ENCODE measurements at regions not wholly inside any gene's neighbourhood (a gene's known extent, or its start where the extent isn't known, plus 50 kb on each side); places are given as distances from the start of the nearest gene placed in this dataset.
"Not testable (repeated sequence)": the region's sequence is repeated elsewhere in the genome, so short reads cannot be mapped to it uniquely, and the experiment has no call there.

GRCh38 chr5:98321361-98321760, 452.1 kb upstream of the RGMB start:
- Histone ChIP-seq H3K27me3 (ENCODE audit: control insufficient read depth, insufficient read depth, low read length) (no peaks in the 10 kb centered on the region), H3K9me3 (replicated peaks; ENCODE audit: low read length) (no peaks in the 10 kb centered on the region), H3K4me3 (ENCODE audit: low read length) (no peak overlapping the region), H3K9ac (ENCODE audit: low read depth, low read length) (no peak overlapping the region), H3K4me2 (ENCODE audit: low read length) (no peak overlapping the region), H3K4me1 (ENCODE audit: control insufficient read depth, insufficient read depth, low read length) (no peaks in the 10 kb centered on the region), H3K36me3 (ENCODE audit: insufficient read depth, low read length) (no peaks in the 10 kb centered on the region)

DNA sequence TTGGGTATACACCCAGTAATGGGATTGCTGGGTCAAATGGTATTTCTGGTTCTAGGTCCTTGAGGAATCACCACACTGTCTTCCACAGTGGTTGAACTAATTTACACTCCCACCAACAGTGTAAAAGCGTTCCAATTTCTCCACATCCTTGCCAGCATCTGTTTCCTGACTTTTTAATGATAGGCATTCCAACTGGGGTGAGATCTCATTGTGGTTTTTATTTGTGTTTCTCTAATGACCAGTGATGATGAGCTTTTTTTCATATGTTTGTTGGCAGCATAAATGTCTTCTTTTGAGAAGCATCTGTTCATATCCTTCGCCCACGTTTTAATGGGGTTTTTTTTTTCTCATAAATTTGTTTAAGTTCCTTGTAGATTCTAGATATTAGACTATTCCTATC, 448.3 kb upstream of the RGMB start:
- H3K4me1 ChIP-seq (ENCODE audit: control insufficient read depth, insufficient read depth, low read length); H3K36me3 ChIP-seq (ENCODE audit: insufficient read depth, low read length); H3K4me3 ChIP-seq (ENCODE audit: low read length); H3K4me2 ChIP-seq (ENCODE audit: low read length); H3K27me3 ChIP-seq (ENCODE audit: control insufficient read depth, insufficient read depth, low read length); H3K9ac ChIP-seq (ENCODE audit: low read depth, low read length); H3K9me3 ChIP-seq (replicated peaks; ENCODE audit: low read length): not testable (repeated sequence)

DNA sequence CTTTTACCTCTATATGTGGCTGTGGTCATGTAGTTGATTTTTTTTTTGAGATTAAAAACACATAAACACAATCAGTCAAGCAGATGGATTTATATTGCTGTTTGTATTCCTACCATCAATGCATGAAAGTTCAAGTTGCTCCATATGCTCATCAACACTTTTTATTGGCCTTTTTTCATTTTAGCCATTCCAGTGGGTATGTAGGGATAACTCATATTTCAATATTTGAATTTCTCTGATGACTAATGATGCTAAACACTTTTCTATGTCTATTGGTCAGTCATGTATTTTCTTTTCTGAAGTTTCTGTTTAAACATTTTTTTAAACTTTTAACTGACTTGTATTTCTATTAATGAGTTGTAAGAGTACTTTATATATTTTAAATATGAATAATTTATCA, 445.4 kb upstream of the RGMB start:
- H3K9me3 ChIP-seq (replicated peaks; ENCODE audit: low read length): no peaks in the 10 kb centered on the region

GRCh38 chr5:98330871-98331270, 442.6 kb upstream of the RGMB start:
- Histone ChIP-seq H3K9ac (ENCODE audit: low read depth, low read length) (no peak overlapping the region), H3K4me2 (ENCODE audit: low read length) (no peak overlapping the region), H3K4me1 (ENCODE audit: control insufficient read depth, insufficient read depth, low read length) (no peaks in the 10 kb centered on the region), H3K9me3 (replicated peaks; ENCODE audit: low read length) (no peaks in the 10 kb centered on the region), H3K27me3 (ENCODE audit: control insufficient read depth, insufficient read depth, low read length) (no peaks in the 10 kb centered on the region), H3K4me3 (ENCODE audit: low read length) (no peak overlapping the region), H3K36me3 (ENCODE audit: insufficient read depth, low read length) (no peaks in the 10 kb centered on the region)

More for the DNA sequence above, 445.4 kb upstream of the RGMB start:
- Histone ChIP-seq H3K4me3 (ENCODE audit: low read length) (no peak overlapping the region), H3K9ac (ENCODE audit: low read depth, low read length) (no peak overlapping the region), H3K27me3 (ENCODE audit: control insufficient read depth, insufficient read depth, low read length) (no peaks in the 10 kb centered on the region), H3K4me2 (ENCODE audit: low read length) (no peak overlapping the region), H3K4me1 (ENCODE audit: control insufficient read depth, insufficient read depth, low read length) (no peaks in the 10 kb centered on the region), H3K36me3 (ENCODE audit: insufficient read depth, low read length) (no peaks in the 10 kb centered on the region)

- Histone ChIP-seq H3K27me3 (ENCODE audit: control insufficient read depth, insufficient read depth, low read length) (no peaks in the 10 kb centered on the region), H3K4me2 (ENCODE audit: low read length) (no peak overlapping the region), H3K4me1 (ENCODE audit: control insufficient read depth, insufficient read depth, low read length) (no peaks in the 10 kb centered on the region), H3K4me3 (ENCODE audit: low read length) (no peak overlapping the region), H3K36me3 (ENCODE audit: insufficient read depth, low read length) (no peaks in the 10 kb centered on the region), H3K9me3 (replicated peaks; ENCODE audit: low read length) (no peaks in the 10 kb centered on the region), H3K9ac (ENCODE audit: low read depth, low read length) (no peak overlapping the region)
These were observed 439.5 kb upstream of the RGMB start for GRCh38 chr5:98333921-98334320.

GRCh38 chr5:98334946-98335345, 438.5 kb upstream of the RGMB start:
- no peak overlapping the region for H3K9ac ChIP-seq (ENCODE audit: low read depth, low read length)
- no peaks in the 10 kb centered on the region for H3K36me3 ChIP-seq (ENCODE audit: insufficient read depth, low read length)
- no peak overlapping the region for H3K4me2 ChIP-seq (ENCODE audit: low read length)
- H3K4me1 ChIP-seq (ENCODE audit: control insufficient read depth, insufficient read depth, low read length): no peaks in the 10 kb centered on the region
- no peaks in the 10 kb centered on the region for H3K27me3 ChIP-seq (ENCODE audit: control insufficient read depth, insufficient read depth, low read length)
- no peaks in the 10 kb centered on the region for H3K9me3 ChIP-seq (replicated peaks; ENCODE audit: low read length)
- no peak overlapping the region for H3K4me3 ChIP-seq (ENCODE audit: low read length)

DNA sequence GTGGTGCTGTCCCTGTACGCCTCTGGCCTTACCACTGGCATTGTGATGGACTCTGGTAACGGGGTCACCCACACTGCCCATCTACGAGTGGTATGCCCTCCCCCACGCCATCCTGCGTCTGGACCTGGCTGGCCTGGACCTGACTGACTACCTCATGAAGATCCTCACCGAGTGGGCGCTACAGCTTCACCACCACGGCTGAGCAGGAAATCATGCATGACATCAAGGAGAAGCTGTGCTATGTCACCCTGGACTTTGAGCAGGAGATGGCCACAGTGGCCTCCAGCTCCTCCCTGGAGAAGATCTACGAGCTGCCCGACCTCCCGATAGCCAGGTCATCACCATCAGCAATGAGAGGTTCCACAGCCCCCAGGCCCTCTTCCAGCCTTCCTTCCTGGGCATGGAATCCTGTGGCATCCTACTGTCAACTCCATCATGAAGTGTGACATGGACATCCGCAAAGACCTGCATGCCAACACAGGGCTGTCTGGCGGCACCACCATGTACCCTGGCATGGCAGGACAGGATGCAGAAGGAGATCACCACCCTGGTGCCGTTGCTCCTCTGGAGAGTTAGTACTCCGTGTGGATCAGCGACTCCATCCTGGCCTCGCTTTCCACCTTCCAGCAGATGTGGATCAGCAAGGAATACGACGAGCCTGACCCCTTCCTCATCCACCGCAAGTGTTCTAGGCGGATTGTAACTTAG, 434.2 kb upstream of the RGMB start:
- no peak overlapping the region for H3K4me3 ChIP-seq (ENCODE audit: low read length)
- no peaks in the 10 kb centered on the region for H3K36me3 ChIP-seq (ENCODE audit: insufficient read depth, low read length)
- peaks cover 19% of the 10 kb centered on the region for H3K4me1 ChIP-seq (ENCODE audit: control insufficient read depth, insufficient read depth, low read length)
- no peaks in the 10 kb centered on the region for H3K27me3 ChIP-seq (ENCODE audit: control insufficient read depth, insufficient read depth, low read length)
- H3K9me3 ChIP-seq (replicated peaks; ENCODE audit: low read length): no peaks in the 10 kb centered on the region
- H3K9ac ChIP-seq (ENCODE audit: low read depth, low read length): no peak overlapping the region
- no peak overlapping the region for H3K4me2 ChIP-seq (ENCODE audit: low read length)

DNA sequence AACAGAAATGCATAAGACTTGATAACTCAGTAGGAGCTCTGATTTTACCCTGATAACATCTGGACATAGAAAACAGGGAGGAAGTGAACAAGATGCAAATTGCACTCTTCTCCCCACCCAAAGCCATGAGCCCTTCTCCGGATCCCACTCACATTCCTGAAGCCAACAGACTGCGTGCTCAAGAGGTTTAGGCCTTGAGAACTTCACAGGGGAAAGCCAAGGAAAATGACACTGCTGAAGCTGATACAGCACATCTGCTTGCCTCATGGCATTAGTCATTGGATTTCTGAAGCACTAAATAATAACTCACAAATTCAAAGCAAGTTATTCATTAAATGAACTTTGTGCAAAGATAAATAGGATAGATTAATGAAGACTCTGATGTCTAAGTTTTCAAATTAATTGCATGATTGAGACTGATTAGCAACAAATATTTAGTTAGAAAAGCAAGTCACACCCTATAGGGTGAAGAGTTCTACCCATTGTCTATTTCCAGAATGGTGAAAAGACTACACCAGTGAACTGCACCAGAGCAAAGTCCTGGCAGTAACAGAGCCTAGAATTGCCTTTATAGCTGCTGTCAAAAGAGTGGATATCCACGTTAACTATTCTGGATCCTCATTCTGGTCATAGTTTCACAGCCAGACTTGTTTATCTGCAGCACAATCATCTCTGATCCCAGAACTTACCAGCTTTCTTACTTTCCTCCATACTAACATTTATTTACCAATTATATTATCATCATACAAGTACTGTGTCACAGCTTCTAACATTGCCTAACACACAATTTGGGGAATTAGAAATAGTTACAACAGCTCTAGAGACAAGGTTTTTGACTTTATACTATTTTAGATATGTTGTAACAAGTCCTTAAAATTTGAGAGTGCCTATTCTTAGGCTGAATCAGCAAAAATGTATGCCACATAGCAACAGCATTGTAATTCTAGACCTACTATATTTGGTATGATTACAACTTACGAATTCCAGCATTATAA, 432.1 kb upstream of the RGMB start:
- Histone ChIP-seq H3K9me3 (replicated peaks; ENCODE audit: low read length) (no peaks in the 10 kb centered on the region), H3K4me3 (ENCODE audit: low read length) (no peak overlapping the region), H3K4me2 (ENCODE audit: low read length) (peak overlapping the region; percentile 7), H3K36me3 (ENCODE audit: insufficient read depth, low read length) (no peaks in the 10 kb centered on the region), H3K9ac (ENCODE audit: low read depth, low read length) (peak overlapping the region; percentile 62), H3K27me3 (ENCODE audit: control insufficient read depth, insufficient read depth, low read length) (no peaks in the 10 kb centered on the region), H3K4me1 (ENCODE audit: control insufficient read depth, insufficient read depth, low read length) (peaks cover 19% of the 10 kb centered on the region)

GRCh38 chr5:98342958-98343660, 430.4 kb upstream of the RGMB start:
- not testable (repeated sequence) for H3K4me2 ChIP-seq (ENCODE audit: low read length); H3K4me3 ChIP-seq (ENCODE audit: low read length); H3K9ac ChIP-seq (ENCODE audit: low read depth, low read length); H3K36me3 ChIP-seq (ENCODE audit: insufficient read depth, low read length); H3K9me3 ChIP-seq (replicated peaks; ENCODE audit: low read length); H3K27me3 ChIP-seq (ENCODE audit: control insufficient read depth, insufficient read depth, low read length)
- H3K4me1 ChIP-seq (ENCODE audit: control insufficient read depth, insufficient read depth, low read length): peaks cover 19% of the 10 kb centered on the region

DNA sequence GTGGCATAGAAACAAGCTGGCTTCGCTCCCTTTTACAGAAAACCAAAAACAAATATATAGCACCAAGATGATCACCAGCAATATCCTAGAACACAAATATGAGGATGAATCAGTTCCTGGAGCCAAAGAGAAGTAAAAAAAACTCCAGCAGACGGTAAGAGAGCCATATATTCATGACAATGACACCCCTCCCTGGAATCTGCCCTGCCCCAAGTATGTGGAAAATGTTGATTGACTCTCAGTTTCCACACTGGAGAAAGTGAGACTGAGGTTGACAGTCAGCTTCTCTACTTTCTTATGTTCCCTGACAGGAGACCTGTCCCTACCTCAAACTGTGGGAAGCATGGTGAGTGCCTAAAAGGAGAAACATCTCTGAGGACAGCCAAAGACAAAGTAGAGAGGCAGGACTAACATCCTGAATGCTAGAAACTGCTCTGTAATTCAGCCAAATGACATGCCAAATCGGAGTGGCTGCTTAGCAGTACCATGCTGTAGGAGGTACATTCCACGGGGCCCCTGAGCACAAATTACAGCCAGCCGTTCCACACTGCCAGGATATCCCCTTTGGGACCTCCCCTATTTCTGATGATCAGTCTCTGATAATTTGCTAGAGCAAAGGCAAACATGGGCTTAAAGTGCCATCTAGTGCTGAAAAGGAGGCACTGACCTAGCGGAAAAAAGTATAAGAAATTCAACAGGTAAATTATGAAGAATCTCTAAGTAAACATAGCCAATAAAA, 424.0 kb upstream of the RGMB start:
- peaks cover 9% of the 10 kb centered on the region for H3K9me3 ChIP-seq (replicated peaks; ENCODE audit: low read length)
- peak overlapping the region; percentile 58 for H3K4me2 ChIP-seq (ENCODE audit: low read length)
- H3K4me1 ChIP-seq (ENCODE audit: control insufficient read depth, insufficient read depth, low read length): peaks cover 4% of the 10 kb centered on the region
- H3K27me3 ChIP-seq (ENCODE audit: control insufficient read depth, insufficient read depth, low read length): no peaks in the 10 kb centered on the region
- peak overlapping the region; percentile 76 for H3K9ac ChIP-seq (ENCODE audit: low read depth, low read length)
- peak overlapping the region; percentile 41 for H3K4me3 ChIP-seq (ENCODE audit: low read length)
- H3K36me3 ChIP-seq (ENCODE audit: insufficient read depth, low read length): no peaks in the 10 kb centered on the region

DNA sequence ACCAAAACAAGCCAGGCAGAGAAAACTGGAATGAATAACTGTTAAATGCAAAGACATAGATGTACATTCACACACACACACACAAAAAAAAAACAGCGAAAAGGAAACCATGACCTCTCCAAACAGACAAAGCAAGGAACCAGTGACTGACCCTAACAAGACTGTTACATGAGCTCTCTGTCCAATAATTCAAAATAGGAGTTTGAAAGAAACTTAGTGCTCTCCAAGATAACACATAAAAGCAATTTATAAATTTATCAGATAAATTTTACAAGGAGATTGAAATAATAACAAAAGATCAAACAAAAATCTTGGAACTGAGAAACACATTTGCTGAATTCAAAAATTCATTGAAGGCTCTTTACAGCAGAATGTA, 423.5 kb upstream of the RGMB start:
- peaks cover 4% of the 10 kb centered on the region for H3K4me1 ChIP-seq (ENCODE audit: control insufficient read depth, insufficient read depth, low read length)
- H3K36me3 ChIP-seq (ENCODE audit: insufficient read depth, low read length): no peaks in the 10 kb centered on the region
- no peak overlapping the region for H3K4me2 ChIP-seq (ENCODE audit: low read length)
- H3K9ac ChIP-seq (ENCODE audit: low read depth, low read length): no peak overlapping the region
- no peak overlapping the region for H3K4me3 ChIP-seq (ENCODE audit: low read length)
- peaks cover 9% of the 10 kb centered on the region for H3K9me3 ChIP-seq (replicated peaks; ENCODE audit: low read length)
- no peaks in the 10 kb centered on the region for H3K27me3 ChIP-seq (ENCODE audit: control insufficient read depth, insufficient read depth, low read length)
